CD14-positive monocyte (primary cell): ENCODE measurements at regions not wholly inside any gene's neighbourhood (a gene's known extent, or its start where the extent isn't known, plus 50 kb on each side); places are given as distances from the start of the nearest gene placed in this dataset.
"Not testable (repeated sequence)": the region's sequence is repeated elsewhere in the genome, so short reads cannot be mapped to it uniquely, and the experiment has no call there.

Experiments
- DNase-seq, 3 donors: peaks; one replicate each; pipeline ENCODE4 v3.0.0-alpha.2; 2011 to 2022
- H2AFZ ChIP-seq: 2 replicates; pipeline ENCODE4 v1.6.0; 2012; ENCODE audit warnings: mild to moderate bottlenecking, low read depth, low read length, inconsistent platforms; ENCODE audit not compliant: insufficient read depth, poor library complexity, severe bottlenecking
- H3K27ac ChIP-seq, 2 donors: 1 replicate in 1 of 2; 2 replicates in 1 of 2; pipeline ENCODE4 v1.5.1; 2012 to 2013; ENCODE audit warnings: low read length in 2 of 2, control low read depth in 1 of 2, inconsistent platforms in 1 of 2, low read depth in 1 of 2, mild to moderate bottlenecking in 1 of 2
- H3K27me3 ChIP-seq, 2 donors: one replicate each; pipeline versions ENCODE4 v1.6.0 to v1.6.1; 2011 to 2013; ENCODE audit warnings: low read length in 2 of 2; ENCODE audit not compliant: control insufficient read depth in 2 of 2, insufficient read depth in 2 of 2
- H3K36me3 ChIP-seq, 2 donors: replicated peaks in 1 of 2; 1 replicate in 1 of 2; 2 replicates in 1 of 2; pipeline versions ENCODE4 v1.5.1 to v1.6.1; 2012 to 2013; ENCODE audit warnings: low read length in 2 of 2, control low read depth in 1 of 2, inconsistent platforms in 1 of 2, mild to moderate bottlenecking in 1 of 2; ENCODE audit not compliant: insufficient read depth in 2 of 2, control insufficient read depth in 1 of 2
- H3K4me1 ChIP-seq, 2 donors: 1 replicate in 1 of 2; 2 replicates in 1 of 2; pipeline versions ENCODE4 v1.5.1 to v1.6.1; 2012 to 2013; ENCODE audit warnings: low read length in 2 of 2, control low read depth in 1 of 2, inconsistent platforms in 1 of 2, mild to moderate bottlenecking in 1 of 2, moderate library complexity in 1 of 2; ENCODE audit not compliant: insufficient read depth in 2 of 2, control insufficient read depth in 1 of 2
- H3K4me2 ChIP-seq: replicated peaks from 2 replicates; pipeline ENCODE3; 2012; ENCODE audit warnings: low read length, moderate library complexity, mild to moderate bottlenecking; ENCODE audit not compliant: poor library complexity, severe bottlenecking; ENCODE audit errors: extremely low read depth
- H3K4me3 ChIP-seq, 3 experiments: fragments of 200-600 bp in 1 of 3; sonication (generic) in 1 of 3; replicated peaks in 1 of 3; 1 replicate in 2 of 3; 2 replicates in 1 of 3; pipeline ENCODE4 v1.5.1; 2011 to 2013; ENCODE audit warnings: low read length in 3 of 3, mild to moderate bottlenecking in 3 of 3, control low read depth in 2 of 3, low read depth in 2 of 3, inconsistent platforms in 1 of 3, moderate library complexity in 1 of 3
- H3K79me2 ChIP-seq: 2 replicates; pipeline ENCODE4 v1.6.0; 2012; ENCODE audit warnings: mild to moderate bottlenecking, control low read depth, inconsistent platforms, low read length, moderate library complexity; ENCODE audit not compliant: insufficient read depth
- H3K9ac ChIP-seq: 2 replicates; pipeline ENCODE4 v1.6.0; 2017; ENCODE audit warnings: low read length, mild to moderate bottlenecking; ENCODE audit not compliant: insufficient read depth, poor library complexity, severe bottlenecking
- H3K9me3 ChIP-seq, 2 donors: replicated peaks in 1 of 2; 1 replicate in 1 of 2; 2 replicates in 1 of 2; pipeline versions ENCODE4 v1.5.1 to v1.6.1; 2012 to 2013; ENCODE audit warnings: low read length in 2 of 2, control low read depth in 1 of 2; ENCODE audit not compliant: control insufficient read depth in 1 of 2, insufficient read depth in 1 of 2
- H4K20me1 ChIP-seq: 2 replicates; pipeline ENCODE4 v1.6.0; 2012; ENCODE audit warnings: mild to moderate bottlenecking, low read length, control low read depth, moderate library complexity; ENCODE audit not compliant: insufficient read depth
- H3K27ac Mint-ChIP-seq, 7 donors: one replicate each; pipeline ENCODE4 v1.8.0; 2020; ENCODE audit warnings: mild to moderate bottlenecking in 7 of 7, mixed read lengths in 7 of 7, moderate library complexity in 6 of 7, inconsistent platforms in 2 of 7
- H3K27me3 Mint-ChIP-seq, 3 donors: one replicate each; pipeline ENCODE4 v1.8.0; 2021 to 2022; ENCODE audit warnings: low read depth in 3 of 3, mild to moderate bottlenecking in 3 of 3, mixed read lengths in 3 of 3, moderate library complexity in 3 of 3, inconsistent platforms in 1 of 3
- H3K36me3 Mint-ChIP-seq, 2 donors: one replicate each; pipeline ENCODE4 v1.8.0; 2020; ENCODE audit warnings: mixed read lengths in 2 of 2, inconsistent platforms in 1 of 2, mild to moderate bottlenecking in 1 of 2
- H3K4me1 Mint-ChIP-seq: one replicate; pipeline ENCODE4 v1.8.0; 2020; ENCODE audit warnings: mild to moderate bottlenecking, mixed read lengths
- H3K4me3 Mint-ChIP-seq, 2 donors: one replicate each; pipeline ENCODE4 v1.8.0; 2020; ENCODE audit warnings: mild to moderate bottlenecking in 2 of 2, mixed read lengths in 2 of 2, moderate library complexity in 1 of 2
- H3K9me3 Mint-ChIP-seq, 7 donors: one replicate each; pipeline ENCODE4 v1.8.0; 2020 to 2022; ENCODE audit warnings: mixed read lengths in 7 of 7, mild to moderate bottlenecking in 6 of 7, moderate library complexity in 6 of 7, inconsistent platforms in 2 of 7
- CTCF ChIP-seq: fragments of 200-600 bp; IDR thresholded peaks from one replicate; pipeline ENCODE4 v1.8.0; 2022; ENCODE audit warnings: antibody characterized with exemption, mild to moderate bottlenecking
- WGBS: methylation state at CpG from one replicate; pipeline ENCODE4 v1.1.5; 2013; ENCODE audit warnings: missing lambda C conversion rate; ENCODE audit not compliant: insufficient coverage; 5-methylcytosine and 5-hydroxymethylcytosine counted together
- intact Hi-C, 2 donors: fragments of 100-400 bp; cut with micrococcal nuclease; formaldehyde crosslinking; loops; one replicate each; pipeline versions ENCODE4 v1.15.0 to v1.15.1; 2023

- DNase-seq = no peak
- Histone ChIP-seq H3K79me2 (no peaks in the 10 kb centered on the region), H3K4me1 (no peaks in the 10 kb centered on the region), H3K9me3 (no peaks in the 10 kb centered on the region), H3K36me3 (no peaks in the 10 kb centered on the region), H3K9ac (no peak overlapping the region), H3K4me3 (no peak overlapping the region), H2AFZ (no peak overlapping the region), H3K27ac (no peak overlapping the region), H4K20me1 (no peaks in the 10 kb centered on the region), H3K27me3 (no peaks in the 10 kb centered on the region), H3K4me2 (no peak overlapping the region)
- Mint-ChIP-seq H3K27ac (no peak overlapping the region), H3K36me3 (no peaks in the 10 kb centered on the region), H3K4me1 (no peaks in the 10 kb centered on the region), H3K9me3 (peaks cover 0 to 13% (median 5%) of the 10 kb centered on the region in 7 donors), H3K4me3 (no peak overlapping the region), H3K27me3 (no peaks in the 10 kb centered on the region)
- no CpG with 5 or more reads among the region's 1 CpG for WGBS
- intact Hi-C loops = no loop called here
- TF ChIP-seq CTCF = no peak
These were observed 119.0 kb upstream of the HCCS start for GRCh38 chrX:10992110-10992509.

GRCh38 chrX:11007076-11007475 lies 104.1 kb upstream of the HCCS start:
- H3K4me1 Mint-ChIP-seq, H3K9ac ChIP-seq, H3K4me1 ChIP-seq, H3K27ac Mint-ChIP-seq, H3K79me2 ChIP-seq, DNase-seq, H4K20me1 ChIP-seq, H3K4me3 Mint-ChIP-seq, H2AFZ ChIP-seq, intact Hi-C loops, H3K36me3 Mint-ChIP-seq, H3K36me3 ChIP-seq, H3K4me3 ChIP-seq, H3K4me2 ChIP-seq, H3K27me3 Mint-ChIP-seq, H3K27me3 ChIP-seq, H3K27ac ChIP-seq, H3K9me3 ChIP-seq: not testable (repeated sequence)
- WGBS = no CpG with 5 or more reads among the region's 9 CpGs
- peaks cover 0 to 12% (median 7%) of the 10 kb centered on the region in 7 donors for H3K9me3 Mint-ChIP-seq
